ENCODE measurements at regions not wholly inside any gene's neighbourhood (a gene's known extent, or its start where the extent isn't known, plus 50 kb on each side); places are given as distances from the start of the nearest gene placed in this dataset.

GRCh38 chr16:79668502-79668901, 68.0 kb upstream of the MAF start:
- WGBS, 2 donors = 78 to 80% methylated on average over 4 of the region's 4 CpGs
- no peak for DNase-seq (ENCODE audit: low spot score in 2 of 2)
- no peak overlapping the region for H3K4me3 ChIP-seq
- no peaks in the 10 kb centered on the region for H3K9me3 ChIP-seq
- peaks cover 0 to 3% (median 0%) of the 10 kb centered on the region in 4 donors for H3K4me1 ChIP-seq
- no peak overlapping the region for H3K27ac ChIP-seq
- no peaks in the 10 kb centered on the region for H3K36me3 ChIP-seq
- H3K27me3 ChIP-seq = no peaks in the 10 kb centered on the region
- TF ChIP-seq, protein P1, sequence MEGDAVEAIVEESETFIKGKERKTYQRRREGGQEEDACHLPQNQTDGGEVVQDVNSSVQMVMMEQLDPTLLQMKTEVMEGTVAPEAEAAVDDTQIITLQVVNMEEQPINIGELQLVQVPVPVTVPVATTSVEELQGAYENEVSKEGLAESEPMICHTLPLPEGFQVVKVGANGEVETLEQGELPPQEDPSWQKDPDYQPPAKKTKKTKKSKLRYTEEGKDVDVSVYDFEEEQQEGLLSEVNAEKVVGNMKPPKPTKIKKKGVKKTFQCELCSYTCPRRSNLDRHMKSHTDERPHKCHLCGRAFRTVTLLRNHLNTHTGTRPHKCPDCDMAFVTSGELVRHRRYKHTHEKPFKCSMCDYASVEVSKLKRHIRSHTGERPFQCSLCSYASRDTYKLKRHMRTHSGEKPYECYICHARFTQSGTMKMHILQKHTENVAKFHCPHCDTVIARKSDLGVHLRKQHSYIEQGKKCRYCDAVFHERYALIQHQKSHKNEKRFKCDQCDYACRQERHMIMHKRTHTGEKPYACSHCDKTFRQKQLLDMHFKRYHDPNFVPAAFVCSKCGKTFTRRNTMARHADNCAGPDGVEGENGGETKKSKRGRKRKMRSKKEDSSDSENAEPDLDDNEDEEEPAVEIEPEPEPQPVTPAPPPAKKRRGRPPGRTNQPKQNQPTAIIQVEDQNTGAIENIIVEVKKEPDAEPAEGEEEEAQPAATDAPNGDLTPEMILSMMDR (IDR thresholded peaks at IDR 0.05) = no peak
- no peak for TF ChIP-seq POLR2A (IDR thresholded peaks at IDR 0.05)
- TF ChIP-seq EP300 (IDR thresholded peaks at IDR 0.05) = no peak

GRCh38 chr16:79665970-79666369, 65.4 kb upstream of the MAF start:
- 65 to 76% methylated on average over 3 of the region's 3 CpGs for WGBS, 2 donors
- no peak for DNase-seq (ENCODE audit: low spot score in 2 of 2)
- Histone ChIP-seq H3K36me3 (no peaks in the 10 kb centered on the region), H3K4me3 (no peak overlapping the region), H3K27me3 (no peaks in the 10 kb centered on the region), H3K9me3 (peaks cover 0 to 4% (median 0%) of the 10 kb centered on the region in 4 donors), H3K4me1 (no peaks in the 10 kb centered on the region), H3K27ac (no peak overlapping the region)
- TF ChIP-seq, protein P1 (IDR thresholded peaks at IDR 0.05) = no peak
- TF ChIP-seq POLR2A (IDR thresholded peaks at IDR 0.05) (no peak), EP300 (IDR thresholded peaks at IDR 0.05) (no peak)

DNA sequence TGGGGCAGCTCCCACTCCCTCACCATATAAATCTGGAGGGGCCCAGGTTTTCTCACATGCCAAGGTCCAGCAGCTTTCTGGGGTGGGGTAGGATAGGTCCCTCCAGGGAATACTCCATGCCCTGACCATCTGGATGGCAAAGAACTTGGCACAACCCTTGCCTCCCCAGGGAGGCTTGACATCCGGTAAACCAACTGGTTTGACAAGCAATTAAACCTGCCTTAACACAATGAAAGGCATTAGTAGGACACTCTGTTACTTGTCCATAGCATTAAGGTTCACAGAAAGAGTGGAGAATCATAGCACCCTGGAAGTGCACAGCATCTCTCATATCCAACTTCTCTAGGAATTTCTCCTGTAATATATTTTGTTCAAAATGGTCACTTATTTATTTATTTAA, 63.9 kb upstream of the MAF start:
- TF ChIP-seq, protein P1 (IDR thresholded peaks at IDR 0.05) = no peak
- TF ChIP-seq EP300 (IDR thresholded peaks at IDR 0.05) (no peak), POLR2A (IDR thresholded peaks at IDR 0.05) (no peak)
- WGBS, 2 donors = 74 to 100% methylated on average over 1 of the region's 1 CpG
- H3K4me1 ChIP-seq = no peaks in the 10 kb centered on the region
- H3K27ac ChIP-seq = no peak overlapping the region
- no peaks in the 10 kb centered on the region for H3K27me3 ChIP-seq
- no peaks in the 10 kb centered on the region for H3K36me3 ChIP-seq
- DNase-seq (ENCODE audit: low spot score in 2 of 2) = no peak
- H3K4me3 ChIP-seq = no peak overlapping the region
- H3K9me3 ChIP-seq = peaks cover 0 to 4% (median 0%) of the 10 kb centered on the region in 4 donors

GRCh38 chr16:79662669-79663313, 62.3 kb upstream of the MAF start:
- WGBS, 2 donors = 93 to 98% methylated on average over 5 of the region's 5 CpGs

DNA sequence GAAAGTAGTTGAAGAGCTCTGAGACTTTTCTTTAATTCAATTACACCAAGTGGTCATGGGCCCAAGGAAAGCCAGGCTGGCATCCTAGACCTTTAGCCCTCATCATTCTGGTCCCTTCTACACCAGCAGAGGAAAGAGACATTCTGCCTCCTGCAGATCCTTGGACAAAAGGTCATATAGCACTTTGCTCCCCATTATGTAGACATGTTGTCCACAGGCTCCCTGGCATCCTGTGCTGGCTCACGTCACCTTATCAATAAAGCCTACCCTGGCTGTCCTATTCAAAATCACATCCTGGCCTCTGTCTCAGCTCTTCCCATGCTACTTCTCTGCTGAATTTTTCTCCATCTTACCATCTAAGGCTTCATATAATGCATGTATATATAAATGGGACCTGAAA, 61.6 kb upstream of the MAF start:
- H3K27ac ChIP-seq = no peak overlapping the region
- WGBS, 2 donors = 95 to 100% methylated on average over 1 of the region's 1 CpG
- H3K27me3 ChIP-seq = no peaks in the 10 kb centered on the region
- peaks cover 0 to 5% (median 0%) of the 10 kb centered on the region in 4 donors for H3K4me1 ChIP-seq
- no peak for TF ChIP-seq EP300 (IDR thresholded peaks at IDR 0.05)
- TF ChIP-seq, protein P1 (IDR thresholded peaks at IDR 0.05) = no peak
- no peak for TF ChIP-seq POLR2A (IDR thresholded peaks at IDR 0.05)
- DNase-seq (ENCODE audit: low spot score in 2 of 2) = no peak
- no peaks in the 10 kb centered on the region for H3K36me3 ChIP-seq
- H3K9me3 ChIP-seq = peaks cover 0 to 4% (median 0%) of the 10 kb centered on the region in 4 donors
- H3K4me3 ChIP-seq = no peak overlapping the region

More at GRCh38 chr16:79662669-79663313, 62.3 kb upstream of the MAF start:
- H3K27me3 ChIP-seq = no peaks in the 10 kb centered on the region
- H3K36me3 ChIP-seq = no peaks in the 10 kb centered on the region
- H3K9me3 ChIP-seq = peaks cover 0 to 4% (median 0%) of the 10 kb centered on the region in 4 donors
- peaks cover 0 to 5% (median 0%) of the 10 kb centered on the region in 4 donors for H3K4me1 ChIP-seq
- no peak overlapping the region for H3K4me3 ChIP-seq
- no peak for DNase-seq (ENCODE audit: low spot score in 2 of 2)
- TF ChIP-seq, protein P1 (IDR thresholded peaks at IDR 0.05) = no peak
- TF ChIP-seq EP300 (IDR thresholded peaks at IDR 0.05) (no peak), POLR2A (IDR thresholded peaks at IDR 0.05) (no peak)
- H3K27ac ChIP-seq = no peak overlapping the region
